Right ventricle myocardium inferior (tissue), 1 donor: ENCODE measurements at regions not wholly inside any gene's neighbourhood (a gene's known extent, or its start where the extent isn't known, plus 50 kb on each side); places are given as distances from the start of the nearest gene placed in this dataset.

ENCODE experiments used
- ATAC-seq: fragments of 200-7000 bp; cut with Tn5 transposase; one replicate; pipeline ENCODE4 v1.9.1; 2020; ENCODE audit warnings: mild to moderate bottlenecking, moderate library complexity
- DNase-seq: peaks from one replicate; pipeline ENCODE4 v3.0.0; 2021; ENCODE audit errors: missing footprints
- intact Hi-C: fragments of 100-400 bp; cut with DNase I; formaldehyde crosslinking; loops from one replicate; pipeline ENCODE4 v1.11.0; 2022
- donor health status: DM: no; HTN: yes; CAD: no; lungs with severe emphysema.

DNA sequence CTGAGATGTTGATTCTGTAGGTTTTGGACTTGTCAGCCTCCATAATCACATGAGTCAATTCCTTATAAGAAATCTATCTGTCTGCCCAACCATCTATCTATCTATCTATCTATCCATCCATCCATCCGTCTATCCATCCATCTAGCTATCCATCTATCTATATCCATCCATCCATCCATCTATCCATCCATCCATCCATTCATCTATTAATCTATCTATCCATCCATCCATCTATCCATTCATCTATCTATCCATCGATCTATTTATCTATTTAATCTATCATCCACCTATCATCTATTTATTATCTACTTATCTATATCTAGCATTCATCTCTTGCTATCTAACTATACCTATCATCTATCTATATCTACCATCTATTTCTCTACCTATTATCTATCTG, 357.2 kb upstream of the ZNF507 start:
- ATAC-seq = no peak
- intact Hi-C loops = no loop called here
- DNase-seq = no peak

DNA sequence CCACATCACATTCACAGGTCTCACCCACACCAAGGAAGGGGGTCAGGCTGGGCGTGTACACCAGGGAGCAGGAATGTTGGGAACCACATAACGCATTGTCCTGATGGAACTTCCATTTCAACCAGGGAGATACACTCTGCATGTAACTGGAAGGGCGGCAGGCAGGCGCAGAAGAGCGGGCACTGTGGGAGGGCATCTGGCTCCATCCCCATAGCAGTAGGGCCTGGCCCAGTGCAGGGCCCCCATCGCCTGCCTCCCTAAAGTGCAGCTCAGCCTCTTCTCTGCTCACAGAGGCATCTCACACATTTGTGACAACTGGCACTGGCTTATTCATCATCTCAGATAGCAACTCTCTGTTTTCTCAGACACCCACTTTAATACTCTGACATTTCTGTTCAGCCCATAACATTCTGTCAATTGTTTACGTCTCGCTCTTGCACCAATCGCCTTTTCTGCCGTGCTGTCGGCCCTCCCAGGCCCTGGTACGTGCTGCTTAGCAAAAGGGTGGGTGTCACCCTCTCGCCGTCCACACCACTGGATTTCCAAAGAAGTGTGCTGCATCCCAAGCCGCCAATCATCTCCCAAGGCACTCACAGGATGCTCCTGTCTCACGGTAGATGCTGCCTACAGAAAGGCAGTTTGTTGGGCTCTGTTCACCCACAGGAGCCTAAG, 353.3 kb upstream of the ZNF507 start:
- ATAC-seq (no peak), DNase-seq (no peak)
- intact Hi-C loops = no loop called here

DNA sequence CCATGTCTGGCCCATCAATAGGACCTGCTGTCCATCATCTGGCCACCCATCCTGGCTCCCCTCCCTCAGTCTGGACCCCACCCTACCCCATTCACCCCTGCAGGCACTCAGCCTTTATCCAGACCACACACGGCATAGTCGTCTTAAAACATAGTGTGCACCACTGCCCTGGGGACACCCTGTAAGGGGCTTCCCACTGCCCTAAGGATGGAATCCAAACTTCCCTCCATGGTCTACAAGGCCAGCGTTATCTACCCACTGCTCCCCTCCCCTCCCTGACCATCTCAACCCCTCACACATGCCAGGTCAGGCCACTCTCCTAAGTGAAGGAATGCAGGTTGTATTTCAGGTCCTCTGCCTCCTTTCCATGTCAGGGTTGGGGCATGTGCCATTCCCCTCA, 352.7 kb upstream of the ZNF507 start:
- intact Hi-C loops = no loop called here
- ATAC-seq (no peak), DNase-seq (no peak)

DNA sequence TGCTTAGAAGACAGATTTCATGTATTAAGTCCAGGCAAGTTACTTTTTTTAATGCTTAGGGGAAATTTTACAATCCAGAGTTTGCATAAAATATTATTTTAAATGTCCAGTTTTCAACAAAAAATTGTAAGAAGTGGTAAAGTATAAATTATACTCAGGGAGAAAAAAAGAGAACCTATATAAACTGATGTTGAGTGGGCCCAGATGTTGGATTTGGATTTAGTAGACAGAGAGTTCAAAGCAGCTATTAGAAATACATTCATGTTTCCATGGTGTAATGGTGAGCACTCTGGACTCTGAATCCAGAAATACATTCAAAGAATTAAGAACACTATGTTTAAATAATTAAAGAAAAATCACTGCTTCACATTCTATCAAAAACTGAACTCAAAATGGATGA, 349.9 kb upstream of the ZNF507 start:
- intact Hi-C loops = no loop called here
- DNase-seq = no peak
- ATAC-seq = no peak

DNA sequence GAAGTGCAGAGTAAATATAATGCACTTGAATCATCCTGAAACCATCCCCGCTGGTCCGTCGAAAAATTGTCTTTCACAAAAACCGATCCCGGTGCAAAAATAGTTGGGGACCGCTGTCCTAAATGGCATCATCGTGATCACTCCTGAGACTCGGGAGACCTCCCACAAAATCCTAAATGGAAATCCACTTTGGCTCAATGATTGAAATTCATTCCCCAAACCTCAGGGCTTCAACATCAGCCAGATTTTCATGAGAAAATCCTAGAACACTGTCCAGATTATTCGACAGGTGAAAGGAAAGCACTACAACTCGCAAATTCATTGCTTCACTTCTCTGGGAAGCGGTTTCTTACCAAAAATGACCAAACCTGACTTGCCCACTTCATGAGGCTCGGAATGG, 335.3 kb upstream of the ZNF507 start:
- ATAC-seq (no peak), DNase-seq (no peak)
- intact Hi-C loops = no loop called here

DNA sequence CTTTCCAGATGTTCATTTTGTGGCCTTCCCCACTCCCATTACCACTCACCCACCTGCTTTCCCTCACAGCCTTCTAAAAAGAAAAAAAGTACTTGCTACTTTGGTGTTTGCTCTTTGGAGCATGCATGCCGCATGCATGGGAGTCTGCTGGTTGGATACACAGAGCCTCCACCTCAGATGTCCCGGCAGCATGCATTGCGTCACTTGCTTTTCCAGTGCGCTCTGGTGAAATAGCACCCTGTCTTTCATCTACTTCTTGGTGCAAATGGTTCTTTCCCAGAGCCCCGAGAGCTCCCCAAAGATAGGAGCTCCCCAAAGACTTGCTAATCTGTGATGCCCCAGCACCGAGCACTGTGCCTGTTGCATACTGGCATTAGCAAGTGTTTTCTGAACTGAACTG, 333.2 kb upstream of the ZNF507 start:
- intact Hi-C loops = no loop called here
- ATAC-seq (no peak), DNase-seq (no peak)

DNA sequence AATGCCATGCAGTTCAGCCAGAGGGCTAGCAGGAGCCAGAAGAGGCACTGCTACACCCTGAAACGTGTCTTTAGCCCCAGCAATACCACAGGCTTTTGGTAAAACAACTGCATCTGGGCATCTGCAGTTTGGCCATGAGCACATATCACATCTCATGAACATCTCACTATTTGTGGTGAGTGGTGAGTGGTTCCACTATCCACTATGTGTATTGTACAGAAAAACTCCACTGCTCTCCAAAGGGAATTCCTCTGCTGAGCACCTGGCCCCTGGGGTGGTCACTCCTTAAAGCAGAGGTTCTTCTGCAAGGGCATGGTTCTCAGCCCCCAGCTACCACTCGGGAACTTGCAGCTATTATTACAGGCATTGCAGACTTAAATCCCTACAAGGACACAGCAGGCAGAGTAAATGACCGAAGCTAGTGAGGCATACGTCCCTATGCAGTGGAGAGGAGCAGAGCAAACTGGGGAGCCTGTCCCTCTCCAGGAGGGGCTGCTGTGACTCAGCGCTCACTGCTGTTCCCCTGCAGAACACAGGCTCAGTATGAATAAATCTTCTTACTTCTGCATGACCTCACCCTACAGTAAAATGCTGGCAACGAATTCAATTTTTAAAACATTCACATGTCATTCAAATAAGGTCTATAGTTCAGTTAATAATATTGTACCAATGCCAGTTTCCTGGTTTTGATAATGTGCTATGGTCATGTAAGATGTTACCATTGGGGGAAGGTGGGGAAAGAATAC, 332.4 kb upstream of the ZNF507 start:
- no peak for DNase-seq
- no peak for ATAC-seq
- intact Hi-C loops = no loop called here

DNA sequence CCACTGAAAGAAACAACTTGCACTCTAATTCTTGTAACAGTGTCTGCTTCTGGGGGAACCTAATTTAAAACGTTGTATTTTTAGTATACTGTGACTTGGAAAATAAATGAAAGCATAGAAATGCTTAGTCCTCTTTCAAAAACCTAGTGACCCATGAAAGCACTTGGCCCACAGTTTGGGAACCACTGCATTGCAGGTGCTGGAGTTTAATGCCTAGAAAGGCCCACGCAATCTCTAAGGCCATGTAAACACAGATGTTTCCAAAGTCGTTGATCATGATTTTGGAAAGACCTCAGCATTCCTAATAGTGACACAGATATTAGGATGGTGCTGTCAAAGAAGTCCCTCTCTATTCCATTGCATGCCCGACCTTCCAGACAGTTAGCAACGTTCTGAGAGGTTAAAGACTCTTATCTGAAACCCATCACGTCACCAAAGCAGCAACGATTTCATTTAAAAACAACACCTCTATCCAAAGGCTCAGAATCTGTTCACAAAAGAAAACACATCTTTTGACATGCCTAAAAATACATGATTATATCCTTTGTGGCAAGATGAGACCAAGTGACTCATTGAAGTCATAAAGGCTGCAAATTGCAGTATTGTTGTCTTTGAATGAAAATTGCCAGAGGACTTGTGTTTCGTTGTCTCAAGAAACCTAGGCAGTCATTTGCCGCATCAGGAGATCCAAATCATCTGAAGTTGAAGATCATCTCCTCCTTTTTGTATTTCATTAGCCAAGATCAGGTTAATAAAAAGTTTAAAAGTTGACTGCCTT, 328.0 kb upstream of the ZNF507 start:
- DNase-seq (no peak), ATAC-seq (no peak)
- intact Hi-C loops = no loop called here

DNA sequence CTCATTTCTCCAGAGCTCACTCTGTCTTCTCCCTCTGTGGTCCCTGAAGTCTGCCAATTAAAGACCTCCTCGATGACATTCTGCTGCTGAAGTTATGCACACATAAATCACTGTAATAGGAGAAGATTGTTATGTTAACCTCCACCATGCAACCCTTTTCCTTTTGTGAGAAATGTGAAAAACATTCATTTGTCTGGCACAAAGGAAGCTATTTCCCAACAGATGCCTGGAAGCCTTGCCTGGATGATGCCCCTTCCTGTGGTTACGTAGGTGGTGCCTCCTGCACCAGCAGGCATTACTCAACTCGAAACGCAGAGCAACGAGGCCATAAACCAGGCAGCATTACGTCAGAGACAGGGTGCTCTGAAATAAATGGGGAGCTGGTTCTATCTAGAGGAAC, 327.4 kb upstream of the ZNF507 start:
- intact Hi-C loops = no loop called here
- no peak for ATAC-seq
- DNase-seq = no peak

DNA sequence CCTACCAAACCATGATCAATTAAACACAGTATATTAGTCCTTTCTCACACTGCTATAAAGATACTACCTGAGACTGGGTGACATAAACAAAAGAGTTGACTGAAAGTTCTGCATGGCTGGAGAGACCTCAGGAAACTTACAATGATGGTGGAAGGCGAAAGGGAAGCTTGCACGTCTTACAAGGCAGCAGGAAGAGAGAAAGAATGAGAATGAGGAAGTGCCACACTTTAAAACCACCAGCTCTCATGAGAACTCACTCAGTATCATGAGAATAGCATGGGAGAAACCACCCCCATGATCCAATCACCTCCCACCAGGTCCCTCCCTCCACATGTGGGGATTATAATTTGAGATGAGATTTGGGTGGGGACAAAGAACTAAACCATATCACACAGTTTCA, 324.9 kb upstream of the ZNF507 start:
- intact Hi-C loops = no loop called here
- ATAC-seq = no peak
- no peak for DNase-seq

DNA sequence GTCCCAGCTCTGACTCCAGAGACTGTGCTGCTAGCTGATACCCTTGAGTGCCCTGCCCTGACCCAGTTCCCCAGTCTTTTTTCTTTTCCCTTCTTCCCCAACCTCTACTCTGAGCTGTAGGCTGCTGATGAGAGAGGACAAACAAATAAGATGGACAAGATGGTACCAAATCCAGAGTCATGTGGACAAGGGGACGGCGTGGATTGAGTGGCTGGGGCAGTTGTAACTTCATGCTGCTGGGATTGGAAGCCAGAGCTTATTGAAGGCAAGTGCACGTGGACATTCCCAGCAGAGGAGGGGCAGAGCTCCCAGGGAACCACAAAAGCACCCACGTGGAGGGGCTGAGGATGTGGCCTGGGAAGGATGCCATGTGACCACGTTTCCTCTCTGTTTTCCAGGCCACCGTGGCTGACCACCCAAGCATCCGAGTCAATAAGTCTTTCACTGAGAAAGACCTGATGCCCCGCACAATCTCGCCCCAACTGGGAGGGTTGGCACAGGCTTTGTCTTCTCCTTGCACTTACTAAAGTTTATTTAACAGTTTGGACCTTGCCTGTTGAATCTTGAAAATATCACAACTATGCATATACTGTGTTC, 323.3 kb upstream of the ZNF507 start:
- DNase-seq (no peak), ATAC-seq (no peak)
- intact Hi-C loops = no loop called here

DNA sequence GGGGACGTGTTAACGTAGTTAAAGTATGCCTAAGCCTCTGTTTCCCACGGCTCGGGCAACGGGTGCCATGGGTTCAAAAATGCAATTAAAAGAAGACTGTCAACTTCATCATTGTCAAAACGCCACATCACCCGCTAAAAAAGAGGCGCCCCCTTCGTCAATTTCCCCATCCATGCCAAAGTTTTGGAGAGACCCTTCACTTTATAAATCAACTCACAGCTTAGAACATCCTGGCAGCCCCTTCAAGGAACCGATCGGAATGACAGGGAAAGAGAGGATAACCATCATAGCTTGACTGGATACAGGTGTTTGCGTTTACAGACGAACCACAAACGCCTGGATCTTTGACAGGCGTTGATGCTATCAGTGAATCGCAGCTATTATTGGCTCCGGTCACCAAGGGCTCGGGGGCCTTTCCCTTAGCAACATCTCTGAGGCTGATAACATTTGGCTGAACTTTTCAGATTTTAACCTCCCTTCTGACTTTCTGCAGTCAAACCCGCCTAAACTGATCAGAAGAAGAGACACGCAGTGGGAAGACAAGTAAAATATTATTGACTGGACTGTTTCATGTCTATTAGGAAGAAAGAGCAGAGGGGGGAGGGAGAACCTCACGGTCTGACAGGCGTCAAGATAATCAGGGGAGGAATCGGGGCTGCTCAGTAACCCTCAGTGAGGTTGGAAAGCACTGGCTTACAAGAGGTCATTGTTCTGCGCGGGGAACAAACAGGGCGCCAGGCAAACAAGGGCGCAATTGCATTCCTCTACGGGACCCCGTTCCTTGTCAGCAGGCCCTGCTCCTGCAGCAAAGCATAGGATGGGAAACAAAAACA, 322.5 kb upstream of the ZNF507 start:
- no peak for DNase-seq
- ATAC-seq = no peak
- intact Hi-C loops = no loop called here

DNA sequence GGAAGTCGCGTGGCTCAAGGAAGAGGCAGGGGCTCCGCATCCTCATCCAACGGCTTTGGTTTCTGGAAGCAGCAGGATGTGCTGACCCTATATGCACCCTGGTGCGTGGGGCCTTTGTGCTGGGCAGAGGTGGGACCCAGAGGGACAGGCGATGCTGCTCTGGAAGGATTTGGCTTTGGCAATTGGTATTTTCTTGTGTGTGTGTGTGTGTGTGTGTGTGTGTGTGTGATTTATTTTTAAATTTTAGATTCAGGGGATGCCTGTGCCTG, 321.9 kb upstream of the ZNF507 start:
- ATAC-seq (no peak), DNase-seq (no peak)
- intact Hi-C loops = no loop called here

DNA sequence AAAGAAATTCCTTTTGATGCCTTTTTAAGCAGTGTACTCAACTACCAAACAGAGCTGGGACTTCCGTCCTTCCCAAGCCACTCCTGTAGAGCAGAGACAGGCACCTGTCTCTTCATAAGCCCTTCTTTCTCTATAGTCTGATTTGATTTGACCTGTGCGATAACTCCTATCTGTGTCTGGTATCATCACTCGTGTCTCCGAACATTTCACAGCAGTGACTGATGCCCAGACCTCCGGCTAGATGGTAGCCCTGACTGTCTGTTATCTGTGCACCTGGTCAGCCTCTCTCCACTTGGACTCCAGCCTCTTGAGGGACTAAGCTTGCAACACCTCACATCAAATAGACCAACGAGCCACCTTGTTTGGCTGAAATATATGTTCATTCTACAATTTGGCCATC, 316.2 kb upstream of the ZNF507 start:
- no peak for ATAC-seq
- DNase-seq = no peak
- intact Hi-C loops = no loop called here

DNA sequence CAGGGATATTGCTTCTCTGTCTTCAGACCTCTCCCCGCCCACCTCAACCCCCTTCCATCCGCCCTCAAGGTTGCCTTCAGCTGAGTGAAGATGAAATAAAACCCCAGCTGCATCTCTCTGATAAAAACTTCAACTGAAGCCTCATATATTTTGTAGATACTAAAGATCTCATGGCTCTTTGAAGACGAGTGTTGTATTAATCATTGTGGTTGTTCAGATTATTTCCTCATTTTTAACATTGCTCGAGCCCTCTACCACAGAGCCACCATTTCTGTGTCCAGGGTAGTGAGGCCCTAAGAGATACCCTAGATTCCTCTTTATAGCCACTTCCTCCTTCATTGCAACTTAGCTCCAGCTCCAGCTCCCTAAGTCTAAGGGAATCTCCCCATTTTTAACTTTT, 312.8 kb upstream of the ZNF507 start:
- intact Hi-C loops = no loop called here
- ATAC-seq = no peak
- no peak for DNase-seq

DNA sequence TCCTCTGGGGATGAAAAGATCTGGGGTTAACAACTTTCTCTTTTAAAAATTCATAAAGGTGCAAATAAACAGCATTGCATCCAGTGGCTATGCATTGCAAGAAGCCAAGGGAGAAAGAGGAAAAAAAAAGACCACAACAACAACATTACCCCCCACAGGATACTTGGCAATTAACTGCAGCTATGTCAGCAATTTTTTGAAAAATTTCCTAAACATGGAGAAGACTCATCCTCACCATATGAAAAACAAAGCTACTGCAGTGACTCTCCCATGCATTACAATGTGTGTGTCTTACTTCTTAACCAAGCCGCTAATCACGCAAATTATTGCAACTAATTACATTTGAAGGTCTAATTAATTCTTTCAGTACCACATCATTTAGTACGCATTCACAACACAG, 309.8 kb upstream of the ZNF507 start:
- intact Hi-C loops = no loop called here
- no peak for ATAC-seq
- DNase-seq = no peak

DNA sequence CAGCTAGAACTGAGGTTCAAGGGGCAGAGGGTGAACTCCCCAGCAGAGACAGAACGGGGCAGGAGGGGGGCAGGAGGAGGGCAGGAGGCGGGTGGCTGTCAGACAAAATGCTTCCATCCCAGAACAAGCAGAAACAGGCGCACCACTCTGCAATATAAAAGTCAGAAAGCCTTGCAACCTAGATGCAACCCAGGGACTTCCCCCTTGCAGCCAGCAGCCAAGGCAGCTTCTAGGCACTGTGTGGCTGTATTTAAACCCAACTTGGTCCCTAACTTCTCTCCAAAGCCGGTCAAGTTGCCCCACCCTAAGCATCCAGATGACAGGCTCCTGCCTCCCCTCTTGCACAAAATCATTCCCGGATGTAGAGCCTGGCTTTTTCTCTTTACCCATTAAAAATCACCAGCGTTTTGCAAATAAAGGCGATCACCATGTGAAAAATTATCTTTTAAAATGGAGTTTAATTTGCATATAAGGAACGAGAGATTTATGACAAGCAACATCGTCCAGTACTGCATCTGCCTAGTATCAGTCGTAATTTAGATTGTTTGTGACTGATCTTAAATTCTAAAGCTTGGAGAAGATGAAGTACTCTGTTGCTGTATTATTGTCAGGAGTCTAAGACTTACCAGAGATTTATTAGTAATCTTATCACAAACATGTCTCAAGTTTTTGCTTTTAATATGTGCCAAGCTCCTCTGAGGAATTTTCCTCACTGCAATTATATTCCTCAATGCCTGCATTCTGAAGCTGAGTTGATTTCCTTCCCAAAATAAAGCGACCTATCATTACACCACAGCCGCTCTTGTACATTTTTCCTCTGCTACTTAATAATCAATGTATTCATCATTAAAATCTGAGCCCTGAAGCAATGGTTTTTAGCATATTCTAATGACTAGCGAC, 307.1 kb upstream of the ZNF507 start:
- DNase-seq (no peak), ATAC-seq (no peak)
- intact Hi-C loops = no loop called here

DNA sequence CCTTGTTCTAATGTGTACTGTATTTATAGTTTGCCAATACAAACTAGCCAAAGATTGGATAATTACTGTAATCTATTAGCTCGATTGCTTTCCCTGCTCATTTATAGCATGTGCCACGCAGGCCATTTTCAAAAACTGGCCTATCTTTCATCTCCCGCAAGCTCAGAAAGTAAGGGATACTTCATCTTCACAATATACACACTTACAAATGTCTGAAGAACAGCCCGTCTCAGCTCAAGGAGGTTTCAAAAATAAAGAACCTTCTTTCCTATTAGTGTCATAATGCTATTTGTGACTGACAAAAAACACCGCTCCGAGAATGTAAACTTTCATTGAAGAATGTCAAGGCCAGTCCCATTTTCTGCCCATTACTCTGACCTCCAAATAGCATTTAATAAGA, 306.4 kb upstream of the ZNF507 start:
- no peak for DNase-seq
- ATAC-seq = no peak
- intact Hi-C loops = no loop called here
